ENCODE measurements at regions not wholly inside any gene's neighbourhood (a gene's known extent, or its start where the extent isn't known, plus 50 kb on each side); places are given as distances from the start of the nearest gene placed in this dataset.
"Not testable (repeated sequence)": the region's sequence is repeated elsewhere in the genome, so short reads cannot be mapped to it uniquely, and the experiment has no call there.

GRCh38 chr16:52924162-52924561 lies 128.5 kb downstream of the CHD9NB start:
- DNase-seq (ENCODE audit: low read depth), result no peak
- TF ChIP-seq CTCF (conservative IDR thresholded peaks at IDR 0.05; ENCODE audit: low read depth, low read length), result no peak
- H3K4me3 ChIP-seq (ENCODE audit: low read depth, low read length), result no peak overlapping the region

- no peak for TF ChIP-seq CTCF (conservative IDR thresholded peaks at IDR 0.05; ENCODE audit: low read depth, low read length)
- no peak for DNase-seq (ENCODE audit: low read depth)
- no peak overlapping the region for H3K4me3 ChIP-seq (ENCODE audit: low read depth, low read length)
These were observed 131.6 kb downstream of the CHD9NB start for GRCh38 chr16:52921104-52921503.

GRCh38 chr16:52920331-52920730 lies 132.4 kb downstream of the CHD9NB start:
- no peak for TF ChIP-seq CTCF (conservative IDR thresholded peaks at IDR 0.05; ENCODE audit: low read depth, low read length)
- no peak for DNase-seq (ENCODE audit: low read depth)
- no peak overlapping the region for H3K4me3 ChIP-seq (ENCODE audit: low read depth, low read length)

GRCh38 chr16:52914428-52914827 lies 138.3 kb downstream of the CHD9NB start:
- no peak for DNase-seq (ENCODE audit: low read depth)
- no peak overlapping the region for H3K4me3 ChIP-seq (ENCODE audit: low read depth, low read length)
- no peak for TF ChIP-seq CTCF (conservative IDR thresholded peaks at IDR 0.05; ENCODE audit: low read depth, low read length)

- peak; percentile 19 for DNase-seq (ENCODE audit: low read depth)
- no peak overlapping the region for H3K4me3 ChIP-seq (ENCODE audit: low read depth, low read length)
- peak; percentile 94 for TF ChIP-seq CTCF (conservative IDR thresholded peaks at IDR 0.05; ENCODE audit: low read depth, low read length)
These were observed 140.0 kb downstream of the CHD9NB start for GRCh38 chr16:52912565-52913173.

GRCh38 chr16:52908057-52908456 lies 144.6 kb downstream of the CHD9NB start:
- DNase-seq (ENCODE audit: low read depth); H3K4me3 ChIP-seq (ENCODE audit: low read depth, low read length): not testable (repeated sequence)

GRCh38 chr16:52906281-52906680 lies 146.4 kb downstream of the CHD9NB start:
- TF ChIP-seq CTCF (conservative IDR thresholded peaks at IDR 0.05; ENCODE audit: low read depth, low read length), result no peak
- no peak overlapping the region for H3K4me3 ChIP-seq (ENCODE audit: low read depth, low read length)
- no peak for DNase-seq (ENCODE audit: low read depth)
